Breast epithelium (tissue), 3 donors: ENCODE measurements at regions not wholly inside any gene's neighbourhood (a gene's known extent, or its start where the extent isn't known, plus 50 kb on each side); places are given as distances from the start of the nearest gene placed in this dataset.

ENCODE experiments used
- CTCF ChIP-seq, 3 donors: fragments of 450-650 bp; IDR thresholded peaks; one replicate each; pipeline ENCODE4 v1.5.1; 2016 to 2017; ENCODE audit warnings: antibody characterized with exemption in 3 of 3, mild to moderate bottlenecking in 3 of 3, moderate library complexity in 3 of 3
- POLR2A ChIP-seq: fragments of 450-650 bp; IDR thresholded peaks from one replicate; pipeline ENCODE4 v1.6.1; 2016; ENCODE audit warnings: antibody characterized with exemption, mild to moderate bottlenecking, moderate library complexity

DNA sequence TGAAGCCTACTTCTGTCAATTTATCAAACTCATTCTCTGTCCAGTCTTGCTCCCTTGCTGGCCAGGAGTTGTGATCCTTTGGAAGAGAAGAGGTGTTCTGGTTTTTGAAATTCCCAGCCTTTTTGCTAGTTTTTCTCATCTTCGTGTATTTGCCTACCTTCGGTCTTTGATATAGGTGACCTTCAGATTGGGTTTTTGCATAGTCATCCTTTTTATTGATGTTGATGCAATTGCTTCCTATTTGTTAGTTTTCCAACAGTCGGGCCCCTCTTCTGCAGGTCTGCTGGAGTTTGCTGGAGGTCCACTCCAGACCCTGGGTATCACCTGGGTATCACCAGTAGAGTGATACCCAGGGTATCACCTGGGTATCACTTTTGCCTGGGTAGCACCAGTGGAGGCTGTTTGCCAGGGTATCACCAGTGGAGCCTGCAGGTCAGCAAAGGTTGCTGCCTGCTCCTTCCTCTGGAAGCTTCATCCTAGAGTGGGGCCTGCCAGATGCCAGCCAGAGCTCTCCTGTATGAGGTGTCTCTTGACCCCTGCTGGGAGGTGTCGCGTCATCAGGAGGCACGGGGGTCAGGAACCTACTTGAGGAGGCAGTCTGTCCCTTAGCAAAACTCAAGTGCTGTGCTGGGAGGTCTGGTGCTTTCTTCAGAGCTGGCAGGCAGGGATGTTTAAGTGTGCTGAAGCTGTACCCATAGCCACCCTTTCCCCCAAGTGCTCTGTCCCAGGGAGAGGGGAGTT, 684.2 kb downstream of the PCDH18 start:
- no peak for TF ChIP-seq CTCF (IDR thresholded peaks at IDR 0.05)
- TF ChIP-seq POLR2A = no peak
